Glutamatergic neuron (in vitro differentiated cells): ENCODE measurements at regions not wholly inside any gene's neighbourhood (a gene's known extent, or its start where the extent isn't known, plus 50 kb on each side); places are given as distances from the start of the nearest gene placed in this dataset.

Experiments
- DNase-seq: peaks from one replicate; pipeline ENCODE4 v3.0.0; 2022
- H3K27ac Mint-ChIP-seq: one replicate; pipeline ENCODE4 v1.8.0; 2020; ENCODE audit warnings: mild to moderate bottlenecking, mixed read lengths, inconsistent platforms; ENCODE audit not compliant: unreplicated experiment
- H3K27me3 Mint-ChIP-seq: one replicate; pipeline ENCODE4 v1.8.0; 2020; ENCODE audit warnings: mild to moderate bottlenecking, moderate library complexity, mixed read lengths, inconsistent platforms; ENCODE audit not compliant: unreplicated experiment
- H3K36me3 Mint-ChIP-seq: one replicate; pipeline ENCODE4 v1.8.0; 2020; ENCODE audit warnings: mild to moderate bottlenecking, mixed read lengths, inconsistent platforms; ENCODE audit not compliant: unreplicated experiment
- H3K4me1 Mint-ChIP-seq: one replicate; pipeline ENCODE4 v1.8.0; 2020; ENCODE audit warnings: mild to moderate bottlenecking, low read depth, mixed read lengths, inconsistent platforms; ENCODE audit not compliant: unreplicated experiment
- H3K4me3 Mint-ChIP-seq: one replicate; pipeline ENCODE4 v1.8.0; 2020; ENCODE audit warnings: mild to moderate bottlenecking, mixed read lengths, inconsistent platforms; ENCODE audit not compliant: unreplicated experiment
- H3K9me3 Mint-ChIP-seq: one replicate; pipeline ENCODE4 v1.8.0; 2020; ENCODE audit warnings: mild to moderate bottlenecking, moderate library complexity, mixed read lengths, inconsistent platforms; ENCODE audit not compliant: unreplicated experiment
- TF ChIP-seq, protein P1 (sequence below): fragments of 200-600 bp; sonication (generic); IDR thresholded peaks from one replicate; pipeline ENCODE4 v1.5.0; 2021; ENCODE audit not compliant: partially characterized antibody, unreplicated experiment

DNA sequence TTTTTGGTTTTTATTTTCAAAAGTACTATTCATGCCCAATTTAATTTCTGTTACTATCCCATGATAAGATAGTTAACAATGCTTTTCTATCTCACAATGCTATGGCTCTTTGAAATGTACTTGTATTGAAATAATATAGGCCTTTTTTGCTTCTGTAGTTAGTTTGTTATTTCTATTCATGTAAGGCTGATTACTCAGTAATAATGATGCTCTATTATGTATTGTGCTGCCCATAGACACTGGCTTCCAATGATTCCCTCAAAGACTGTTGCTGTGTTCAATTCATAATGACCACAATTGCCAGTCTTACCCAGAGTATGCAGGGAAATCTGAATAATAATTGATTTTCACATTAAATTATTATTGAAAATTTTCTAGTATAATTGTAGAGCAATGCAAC is 155.5 kb upstream of the POT1 start:
- Mint-ChIP-seq H3K27ac (no peak overlapping the region), H3K27me3 (no peaks in the 10 kb centered on the region), H3K9me3 (no peaks in the 10 kb centered on the region), H3K36me3 (no peaks in the 10 kb centered on the region), H3K4me1 (peaks cover 2% of the 10 kb centered on the region), H3K4me3 (no peak overlapping the region)
- TF ChIP-seq, protein P1, sequence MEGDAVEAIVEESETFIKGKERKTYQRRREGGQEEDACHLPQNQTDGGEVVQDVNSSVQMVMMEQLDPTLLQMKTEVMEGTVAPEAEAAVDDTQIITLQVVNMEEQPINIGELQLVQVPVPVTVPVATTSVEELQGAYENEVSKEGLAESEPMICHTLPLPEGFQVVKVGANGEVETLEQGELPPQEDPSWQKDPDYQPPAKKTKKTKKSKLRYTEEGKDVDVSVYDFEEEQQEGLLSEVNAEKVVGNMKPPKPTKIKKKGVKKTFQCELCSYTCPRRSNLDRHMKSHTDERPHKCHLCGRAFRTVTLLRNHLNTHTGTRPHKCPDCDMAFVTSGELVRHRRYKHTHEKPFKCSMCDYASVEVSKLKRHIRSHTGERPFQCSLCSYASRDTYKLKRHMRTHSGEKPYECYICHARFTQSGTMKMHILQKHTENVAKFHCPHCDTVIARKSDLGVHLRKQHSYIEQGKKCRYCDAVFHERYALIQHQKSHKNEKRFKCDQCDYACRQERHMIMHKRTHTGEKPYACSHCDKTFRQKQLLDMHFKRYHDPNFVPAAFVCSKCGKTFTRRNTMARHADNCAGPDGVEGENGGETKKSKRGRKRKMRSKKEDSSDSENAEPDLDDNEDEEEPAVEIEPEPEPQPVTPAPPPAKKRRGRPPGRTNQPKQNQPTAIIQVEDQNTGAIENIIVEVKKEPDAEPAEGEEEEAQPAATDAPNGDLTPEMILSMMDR = no peak
- no peak for DNase-seq

DNA sequence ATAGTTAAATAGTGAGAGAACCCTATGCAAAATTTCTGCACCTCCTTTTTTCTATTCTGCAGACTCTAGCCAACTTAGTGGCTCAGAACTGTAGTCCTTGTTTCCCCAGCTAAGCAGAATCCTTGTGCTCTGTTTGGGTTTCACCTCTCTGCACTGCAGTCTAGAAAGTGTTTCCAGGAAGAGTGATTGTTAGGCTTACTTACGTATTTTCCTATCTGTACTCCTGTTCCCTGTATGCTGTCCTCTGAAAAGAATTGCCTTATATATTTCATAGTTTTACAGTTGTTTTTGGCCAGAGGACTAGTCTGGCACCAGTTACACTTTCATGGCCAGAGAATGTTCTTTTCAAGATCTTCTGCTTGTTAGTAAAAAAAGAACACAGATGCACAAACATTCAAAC is 154.6 kb upstream of the POT1 start:
- TF ChIP-seq, protein P1 = no peak
- no peaks in the 10 kb centered on the region for H3K27me3 Mint-ChIP-seq
- no peak for DNase-seq
- no peaks in the 10 kb centered on the region for H3K36me3 Mint-ChIP-seq
- peaks cover 2% of the 10 kb centered on the region for H3K4me1 Mint-ChIP-seq
- no peak overlapping the region for H3K4me3 Mint-ChIP-seq
- no peaks in the 10 kb centered on the region for H3K9me3 Mint-ChIP-seq
- H3K27ac Mint-ChIP-seq = no peak overlapping the region

DNA sequence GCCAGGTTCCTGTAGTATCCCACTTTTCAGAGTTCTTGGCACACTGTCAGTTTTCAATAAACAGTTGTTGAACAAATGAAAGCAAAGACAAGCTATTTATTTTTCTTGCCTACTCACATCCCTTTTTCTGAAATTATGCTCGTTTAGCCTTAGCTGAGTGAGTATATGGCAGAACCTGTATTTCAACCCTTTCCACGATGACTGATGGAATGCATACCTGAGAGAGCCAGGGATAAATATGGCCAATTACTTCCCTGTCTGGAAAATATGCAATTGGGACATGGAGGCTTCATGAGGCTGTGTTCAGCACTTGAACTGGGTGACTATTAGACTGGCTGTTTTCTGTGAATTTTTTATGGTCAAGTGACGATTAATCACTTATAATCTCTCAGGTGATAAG is 144.5 kb upstream of the POT1 start:
- no peaks in the 10 kb centered on the region for H3K4me1 Mint-ChIP-seq

DNA sequence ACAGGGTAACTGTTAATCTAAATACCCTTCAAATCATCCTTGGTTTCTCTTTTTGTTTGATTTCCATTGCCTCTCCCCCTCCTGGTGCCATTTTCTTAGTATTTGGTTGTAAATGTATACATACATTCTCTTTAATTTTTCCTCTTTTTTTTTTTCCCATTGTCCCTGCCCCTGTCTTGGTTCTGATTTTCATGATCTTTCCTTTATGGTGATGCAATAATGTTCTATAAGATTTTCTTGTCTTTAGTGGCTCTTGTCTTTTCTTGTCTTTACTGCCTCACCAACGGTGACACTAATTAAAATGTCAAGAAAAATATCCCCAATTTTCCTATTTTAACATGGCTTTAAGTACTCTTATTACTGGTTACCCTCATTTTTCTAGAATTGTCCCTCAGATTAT is 135.9 kb upstream of the POT1 start:
- Mint-ChIP-seq H3K4me3 (no peak overlapping the region), H3K27me3 (peaks cover 7% of the 10 kb centered on the region), H3K4me1 (peaks cover 24% of the 10 kb centered on the region), H3K36me3 (peaks cover 5% of the 10 kb centered on the region), H3K9me3 (peaks cover 5% of the 10 kb centered on the region), H3K27ac (no peak overlapping the region)
- TF ChIP-seq, protein P1 = no peak
- DNase-seq = no peak

More for the DNA sequence above, 144.5 kb upstream of the POT1 start:
- Mint-ChIP-seq H3K27ac (no peak overlapping the region), H3K27me3 (peaks cover 3% of the 10 kb centered on the region), H3K4me3 (no peak overlapping the region), H3K9me3 (peaks cover 1% of the 10 kb centered on the region), H3K36me3 (peaks cover 9% of the 10 kb centered on the region)
- TF ChIP-seq, protein P1 = no peak
- DNase-seq = no peak

DNA sequence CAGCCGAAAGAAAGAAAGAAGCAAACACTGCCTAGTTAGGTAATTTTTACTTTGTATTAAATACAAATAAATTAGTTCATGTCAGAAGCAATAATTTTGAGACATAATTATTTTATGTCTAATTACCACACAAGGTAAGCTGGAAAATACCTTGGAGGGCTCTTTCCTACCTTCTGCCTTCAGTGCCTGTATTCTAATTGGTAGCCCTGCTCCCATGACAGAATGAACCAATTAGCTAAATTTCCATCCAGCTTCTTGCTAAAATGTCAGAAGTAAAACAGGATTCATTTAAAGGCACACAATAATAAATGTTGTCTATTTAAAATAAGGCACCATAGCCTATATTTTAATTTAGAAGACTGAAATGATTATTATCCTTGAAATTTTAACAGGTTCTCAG is 135.4 kb upstream of the POT1 start:
- no peak overlapping the region for H3K27ac Mint-ChIP-seq
- TF ChIP-seq, protein P1 = no peak
- DNase-seq = no peak
- H3K4me3 Mint-ChIP-seq = no peak overlapping the region
- peaks cover 7% of the 10 kb centered on the region for H3K27me3 Mint-ChIP-seq
- H3K9me3 Mint-ChIP-seq = peaks cover 5% of the 10 kb centered on the region
- peaks cover 26% of the 10 kb centered on the region for H3K4me1 Mint-ChIP-seq
- peaks cover 5% of the 10 kb centered on the region for H3K36me3 Mint-ChIP-seq
